GM23248 (cell line): ENCODE measurements at regions not wholly inside any gene's neighbourhood (a gene's known extent, or its start where the extent isn't known, plus 50 kb on each side); places are given as distances from the start of the nearest gene placed in this dataset.

ENCODE experiments used
- DNase-seq: peaks from one replicate; pipeline ENCODE4 v3.0.0-alpha.2; 2015
- H2AFZ ChIP-seq: fragments of 200-600 bp; sonication (generic); 2 replicates; pipeline ENCODE4 v1.6.1; 2016; ENCODE audit warnings: antibody characterized with exemption
- H3F3A ChIP-seq: fragments of 200-600 bp; sonication (generic); 2 replicates; pipeline ENCODE4 v1.6.1; 2016; ENCODE audit warnings: mild to moderate bottlenecking, antibody characterized with exemption, mixed run types; ENCODE audit not compliant: insufficient read depth
- H3K27ac ChIP-seq: fragments of 200-600 bp; sonication (generic); 2 replicates; pipeline ENCODE4 v1.5.1; 2016; ENCODE audit warnings: mild to moderate bottlenecking
- H3K27me3 ChIP-seq: fragments of 200-600 bp; sonication (generic); replicated peaks from 2 replicates; pipeline ENCODE4 v1.6.1; 2016; ENCODE audit warnings: mild to moderate bottlenecking; ENCODE audit not compliant: insufficient read depth
- H3K36me3 ChIP-seq: fragments of 200-600 bp; sonication (generic); 2 replicates; pipeline ENCODE4 v1.6.1; 2016; ENCODE audit warnings: low read depth, mild to moderate bottlenecking
- H3K4me1 ChIP-seq: fragments of 200-600 bp; sonication (generic); 2 replicates; pipeline ENCODE4 v1.6.1; 2016; ENCODE audit warnings: mild to moderate bottlenecking; ENCODE audit not compliant: insufficient read depth
- H3K4me2 ChIP-seq: fragments of 200-600 bp; sonication (generic); one replicate; pipeline ENCODE4 v1.6.1; 2016; ENCODE audit warnings: mild to moderate bottlenecking; ENCODE audit not compliant: unreplicated experiment
- H3K4me3 ChIP-seq: fragments of 200-600 bp; sonication (generic); 2 replicates; pipeline ENCODE4 v1.5.1; 2016; ENCODE audit warnings: mild to moderate bottlenecking
- H3K79me2 ChIP-seq: fragments of 200-600 bp; sonication (generic); 2 replicates; pipeline ENCODE4 v1.6.1; 2016; ENCODE audit warnings: mild to moderate bottlenecking; ENCODE audit not compliant: insufficient read depth
- H3K9ac ChIP-seq: fragments of 200-600 bp; sonication (generic); 2 replicates; pipeline ENCODE4 v1.6.1; 2016; ENCODE audit warnings: mild to moderate bottlenecking
- H3K9me2 ChIP-seq: fragments of 200-600 bp; sonication (generic); 2 replicates; pipeline ENCODE4 v1.6.1; 2016; ENCODE audit warnings: mixed run types, mild to moderate bottlenecking, moderate library complexity; ENCODE audit not compliant: insufficient read depth
- H3K9me3 ChIP-seq: fragments of 200-600 bp; sonication (generic); one replicate; pipeline ENCODE4 v1.6.1; 2017; ENCODE audit warnings: low read depth
- H4K20me1 ChIP-seq: fragments of 200-600 bp; sonication (generic); 2 replicates; pipeline ENCODE4 v1.6.0; 2016; ENCODE audit not compliant: insufficient read depth
- EZH2 ChIP-seq: fragments of 200-600 bp; sonication (generic); IDR thresholded peaks from 2 replicates; pipeline ENCODE4 v1.6.1; 2018; ENCODE audit warnings: antibody characterized with exemption, mild to moderate bottlenecking; ENCODE audit not compliant: insufficient read depth, poor library complexity, severe bottlenecking
- EZH2phosphoT487 ChIP-seq: fragments of 200-600 bp; sonication (generic); IDR thresholded peaks from 2 replicates; pipeline ENCODE4 v1.6.1; 2018; ENCODE audit warnings: antibody characterized with exemption, moderate library complexity, mild to moderate bottlenecking, low read depth; ENCODE audit not compliant: insufficient read depth
- WGBS, 2 experiments: methylation state at CpG; one replicate each; pipeline ENCODE4 v1.1.6; 2015 to 2017; ENCODE audit warnings: low lambda C conversion rate in 2 of 2, low coverage in 1 of 2; ENCODE audit errors: missing lambda C conversion rate in 2 of 2; 5-methylcytosine and 5-hydroxymethylcytosine counted together
- in situ Hi-C: fragments of 300-500 bp; cut with MboI; formaldehyde crosslinking; loops from 2 replicates; pipeline ENCODE4 v1.15.0; 2020

GRCh38 chr5:152116934-152117333 is 192.3 kb upstream of the GLRA1 start:
- H3K79me2 ChIP-seq = no peaks in the 10 kb centered on the region
- no peak overlapping the region for H3K27ac ChIP-seq
- H3K4me3 ChIP-seq = no peak overlapping the region
- H3K36me3 ChIP-seq = no peaks in the 10 kb centered on the region
- H3K27me3 ChIP-seq = no peaks in the 10 kb centered on the region
- no peak overlapping the region for H3K4me2 ChIP-seq
- 19 to 29% methylated on average over 3 of the region's 3 CpGs for WGBS, 2 experiments
- H3K9ac ChIP-seq = no peak overlapping the region
- H2AFZ ChIP-seq = no peak overlapping the region
- no peak for DNase-seq
- no peaks in the 10 kb centered on the region for H3K4me1 ChIP-seq
- TF ChIP-seq EZH2phosphoT487 (no peak), EZH2 (no peak)
- H3K9me2 ChIP-seq = no peaks in the 10 kb centered on the region
- in situ Hi-C loops = no loop called here
- no peaks in the 10 kb centered on the region for H4K20me1 ChIP-seq
- no peaks in the 10 kb centered on the region for H3F3A ChIP-seq
- H3K9me3 ChIP-seq = no peaks in the 10 kb centered on the region

DNA sequence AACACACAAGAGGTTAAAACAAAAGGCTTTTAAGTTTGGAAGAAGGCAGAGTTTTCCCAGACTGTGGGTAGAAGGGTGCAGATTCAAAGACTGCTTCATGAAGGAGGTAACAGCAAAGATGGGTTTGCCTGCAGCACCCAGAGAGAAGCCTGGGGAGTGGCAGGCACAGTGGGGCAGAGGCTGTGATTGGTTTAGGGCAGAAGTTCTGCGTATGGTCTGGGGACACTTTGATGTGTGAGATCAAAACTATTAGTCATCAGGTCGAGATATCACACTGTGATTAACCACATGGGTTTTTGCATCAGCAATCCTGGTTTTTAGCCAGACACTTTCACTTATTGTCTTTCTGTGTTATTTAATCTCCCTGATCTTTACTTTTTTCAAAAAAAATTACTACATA is 188.8 kb upstream of the GLRA1 start:
- Histone ChIP-seq H3K4me2 (no peak overlapping the region), H3K4me1 (no peaks in the 10 kb centered on the region), H3K36me3 (no peaks in the 10 kb centered on the region), H3K4me3 (no peak overlapping the region), H3K9me3 (no peaks in the 10 kb centered on the region), H3K9me2 (no peaks in the 10 kb centered on the region), H3K27me3 (no peaks in the 10 kb centered on the region), H3F3A (no peaks in the 10 kb centered on the region), H2AFZ (no peak overlapping the region), H3K79me2 (no peaks in the 10 kb centered on the region), H3K9ac (no peak overlapping the region), H4K20me1 (no peaks in the 10 kb centered on the region), H3K27ac (no peak overlapping the region)
- DNase-seq = no peak
- TF ChIP-seq EZH2phosphoT487 = no peak
- no peak for TF ChIP-seq EZH2
- in situ Hi-C loops = no loop called here
- WGBS, 2 experiments = 16 to 27% methylated on average over 2 of the region's 2 CpGs

DNA sequence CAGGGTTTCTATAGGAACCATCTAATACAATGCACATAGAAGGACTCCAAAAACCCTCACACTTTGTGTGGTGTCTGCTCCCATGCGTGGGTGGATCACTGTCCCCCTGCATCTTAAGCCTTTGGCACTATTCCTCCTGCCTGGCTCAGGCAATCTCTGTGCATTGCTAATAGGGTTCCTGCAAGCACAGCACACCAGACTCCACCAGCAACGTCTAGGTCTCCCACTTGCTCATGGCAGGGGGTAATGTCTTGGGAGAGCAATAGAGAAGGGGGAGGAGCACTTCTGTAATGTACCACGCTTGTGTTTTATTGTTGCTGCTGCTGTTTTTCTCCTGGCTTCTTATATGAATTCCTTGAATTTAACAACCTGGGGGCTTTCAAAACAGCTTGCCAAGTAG is 182.6 kb upstream of the GLRA1 start:
- no peaks in the 10 kb centered on the region for H3F3A ChIP-seq
- in situ Hi-C loops = no loop called here
- no peak for DNase-seq
- no peaks in the 10 kb centered on the region for H3K79me2 ChIP-seq
- no peaks in the 10 kb centered on the region for H3K36me3 ChIP-seq
- H4K20me1 ChIP-seq = no peaks in the 10 kb centered on the region
- 4 to 5% methylated on average over 3 of the region's 3 CpGs for WGBS, 2 experiments
- no peak overlapping the region for H3K9ac ChIP-seq
- no peaks in the 10 kb centered on the region for H3K4me1 ChIP-seq
- no peaks in the 10 kb centered on the region for H3K9me2 ChIP-seq
- no peak overlapping the region for H3K27ac ChIP-seq
- TF ChIP-seq EZH2phosphoT487 = no peak
- no peak for TF ChIP-seq EZH2
- no peak overlapping the region for H3K4me3 ChIP-seq
- no peak overlapping the region for H2AFZ ChIP-seq
- H3K27me3 ChIP-seq = no peaks in the 10 kb centered on the region
- no peaks in the 10 kb centered on the region for H3K9me3 ChIP-seq
- no peak overlapping the region for H3K4me2 ChIP-seq

GRCh38 chr5:152106571-152106970 is 181.9 kb upstream of the GLRA1 start:
- no peaks in the 10 kb centered on the region for H3K4me1 ChIP-seq
- no peaks in the 10 kb centered on the region for H4K20me1 ChIP-seq
- no peaks in the 10 kb centered on the region for H3K36me3 ChIP-seq
- no peak overlapping the region for H3K27ac ChIP-seq
- TF ChIP-seq EZH2phosphoT487 = no peak
- TF ChIP-seq EZH2 = no peak
- no peaks in the 10 kb centered on the region for H3K9me3 ChIP-seq
- no peak for DNase-seq
- no peaks in the 10 kb centered on the region for H3F3A ChIP-seq
- H3K9me2 ChIP-seq = no peaks in the 10 kb centered on the region
- no peak overlapping the region for H3K9ac ChIP-seq
- H3K4me3 ChIP-seq = no peak overlapping the region
- H3K79me2 ChIP-seq = no peaks in the 10 kb centered on the region
- H3K4me2 ChIP-seq = no peak overlapping the region
- H2AFZ ChIP-seq = no peak overlapping the region
- 44 to 50% methylated on average over 2 of the region's 2 CpGs for WGBS, 2 experiments
- in situ Hi-C loops = no loop called here
- no peaks in the 10 kb centered on the region for H3K27me3 ChIP-seq

DNA sequence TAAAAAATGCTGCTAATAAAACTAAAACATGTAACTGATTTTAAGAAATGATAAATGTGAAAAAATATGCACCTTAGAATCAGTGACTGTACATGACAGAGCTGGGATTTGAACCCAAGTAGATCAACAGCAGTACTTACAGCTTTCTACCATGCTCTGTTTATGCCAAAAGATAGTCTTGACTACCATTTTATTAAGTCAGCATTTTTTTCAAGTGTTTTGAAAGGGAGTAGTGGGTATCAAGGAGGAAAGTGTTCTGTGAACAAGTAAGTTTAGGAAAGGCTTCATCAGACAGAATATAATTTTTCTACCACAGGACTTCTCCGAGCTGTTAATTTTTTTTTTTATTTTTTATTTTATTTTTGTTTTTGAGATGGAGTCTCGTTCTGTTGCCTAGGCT is 180.4 kb upstream of the GLRA1 start:
- 9 to 23% methylated on average over 1 to 2 of the region's 2 CpGs for WGBS, 2 experiments
- no peak for DNase-seq
- Histone ChIP-seq H3K27ac (no peak overlapping the region), H3F3A (no peaks in the 10 kb centered on the region), H4K20me1 (no peaks in the 10 kb centered on the region), H3K36me3 (no peaks in the 10 kb centered on the region), H3K4me3 (no peak overlapping the region), H3K9ac (no peak overlapping the region), H3K27me3 (no peaks in the 10 kb centered on the region), H3K4me1 (no peaks in the 10 kb centered on the region), H3K4me2 (no peak overlapping the region), H3K79me2 (no peaks in the 10 kb centered on the region), H3K9me2 (no peaks in the 10 kb centered on the region), H2AFZ (no peak overlapping the region), H3K9me3 (no peaks in the 10 kb centered on the region)
- TF ChIP-seq EZH2phosphoT487 (no peak), EZH2 (no peak)
- in situ Hi-C loops = no loop called here
